K562 (cell line): ENCODE measurements at regions not wholly inside any gene's neighbourhood (a gene's known extent, or its start where the extent isn't known, plus 50 kb on each side); places are given as distances from the start of the nearest gene placed in this dataset.

Experiments used
- ATAC-seq: fragments of 200-7000 bp; cut with Tn5 transposase; 3 replicates; pipeline ENCODE4 v1.9.1; 2020; ENCODE audit warnings: moderate library complexity
- BruUV-seq: library from RNA; stranded (reverse); fragments of 400-500 nt; replicated peaks from 2 replicates; lab custom pipeline; 2021; lab: Mats Ljungman, UMichigan
- CTCF ChIA-PET: fragments of 300-600 bp; formaldehyde crosslinking; extraction: SDS; loops from one replicate; lab custom pipeline; 2021; ENCODE audit warnings: low intra/inter-chr PET ratio; lab: Yijun Ruan, JAX
- POLR2A ChIA-PET: fragments of 300-600, 350-650 bp; sonication (Branson Sonifier 250); formaldehyde crosslinking; extraction: SDS; loops from one replicate; lab custom pipeline; 2021; ENCODE audit warnings: antibody characterized with exemption, inconsistent platforms; lab: Yijun Ruan, JAX
- DNase-seq, 4 experiments: peaks; one replicate each; pipeline versions ENCODE4 v3.0.0 to v3.0.0-alpha.2; 2011 to 2018; ENCODE audit warnings: low spot score in 3 of 4, mixed read lengths in 3 of 4; ENCODE audit errors: extremely low read depth in 1 of 4
- FAIRE-seq: peaks from 2 replicates; lab custom pipeline; 2011; peaks lifted over from hg19 to GRCh38; lab: Jason Lieb, UNC
- H2AFZ ChIP-seq: 2 replicates; pipeline ENCODE4 v1.6.0; 2011; ENCODE audit warnings: low read depth, low read length, control low read depth, inconsistent platforms
- H3K27ac ChIP-seq: fragments of 200-600 bp; 3 replicates; pipeline ENCODE4 v1.8.0; 2011; ENCODE audit warnings: low read depth, mild to moderate bottlenecking, control low read depth, inconsistent platforms, low read length, moderate library complexity, mixed read lengths; ENCODE audit errors: extremely low read depth
- H3K27me3 ChIP-seq, 2 experiments: fragments of 300-600 bp in 1 of 2; 2 replicates in 1 of 2; 3 replicates in 1 of 2; pipeline versions ENCODE4 v1.6.0 to v1.8.0; 2011; ENCODE audit warnings: inconsistent platforms in 2 of 2, low read length in 2 of 2, mild to moderate bottlenecking in 1 of 2, mixed read lengths in 1 of 2, moderate library complexity in 1 of 2; ENCODE audit not compliant: control insufficient read depth in 2 of 2, insufficient read depth in 2 of 2
- H3K36me3 ChIP-seq: fragments of 300-600 bp; 3 replicates; pipeline ENCODE4 v1.8.0; 2011; ENCODE audit warnings: mild to moderate bottlenecking, low read length, inconsistent platforms; ENCODE audit not compliant: control insufficient read depth, insufficient read depth
- H3K4me1 ChIP-seq, 2 experiments: fragments of 200-600 bp in 1 of 2; replicated peaks in 1 of 2; 2 replicates in 1 of 2; 3 replicates in 1 of 2; pipeline versions ENCODE4 v1.5.1 to v1.8.0; 2011; ENCODE audit warnings: inconsistent platforms in 2 of 2, low read length in 2 of 2, mild to moderate bottlenecking in 1 of 2, mixed read lengths in 1 of 2, moderate library complexity in 1 of 2; ENCODE audit not compliant: control insufficient read depth in 2 of 2, insufficient read depth in 2 of 2
- H3K4me2 ChIP-seq: 2 replicates; pipeline ENCODE4 v1.6.1; 2011; ENCODE audit warnings: low read length, control low read depth, inconsistent platforms, mixed read lengths; ENCODE audit not compliant: insufficient read depth
- H3K4me3 ChIP-seq: fragments of 200-600 bp; sonication (generic), shearing (Covaris generic); 2 replicates; pipeline ENCODE4 v1.5.1; 2016; ENCODE audit warnings: control low read depth, inconsistent platforms
- H3K79me2 ChIP-seq: fragments of 200-600 bp; 3 replicates; pipeline ENCODE4 v1.8.0; 2011; ENCODE audit warnings: low read length, inconsistent platforms; ENCODE audit not compliant: control insufficient read depth, insufficient read depth
- H3K9ac ChIP-seq, 2 experiments: 2 replicates each; pipeline versions ENCODE4 v1.6.0 to v1.6.1; 2011; ENCODE audit warnings: low read depth in 2 of 2, low read length in 2 of 2, control low read depth in 1 of 2, inconsistent platforms in 1 of 2, mild to moderate bottlenecking in 1 of 2, mixed read lengths in 1 of 2; ENCODE audit not compliant: insufficient read depth in 1 of 2
- H3K9me1 ChIP-seq: one replicate; pipeline ENCODE4 v1.6.0; 2011; ENCODE audit warnings: inconsistent platforms, mild to moderate bottlenecking, low read length, moderate library complexity; ENCODE audit not compliant: control insufficient read depth, insufficient read depth
- H3K9me3 ChIP-seq: replicated peaks from 2 replicates; pipeline ENCODE4 v1.5.1; 2011; ENCODE audit warnings: low read depth, low read length, inconsistent platforms; ENCODE audit not compliant: control insufficient read depth, insufficient read depth
- H4K20me1 ChIP-seq: replicated peaks from 2 replicates; pipeline ENCODE4 v1.6.1; 2011; ENCODE audit warnings: low read length, inconsistent platforms, mixed read lengths; ENCODE audit not compliant: control insufficient read depth, insufficient read depth
- CTBP1 ChIP-seq: fragments of 450-650 bp; IDR thresholded peaks from 2 replicates; pipeline ENCODE4 v1.6.1; 2016; ENCODE audit warnings: borderline replicate concordance
- DNMT1 ChIP-seq: fragments of 450-650 bp; IDR thresholded peaks from 2 replicates; pipeline ENCODE4 v1.6.1; 2016; ENCODE audit warnings: antibody characterized with exemption, mild to moderate bottlenecking
- E2F5 ChIP-seq: sonication (generic); formaldehyde crosslinking; IDR thresholded peaks from 2 replicates; pipeline ENCODE4 v1.8.0; 2022; ENCODE audit warnings: mild to moderate bottlenecking, missing genetic modification reagents
- ETV6 ChIP-seq, 3 experiments: fragments of 150-350 bp in 1 of 3; sonication (generic) in 1 of 3; formaldehyde crosslinking in 1 of 3; IDR thresholded peaks; 2 replicates each; pipeline versions ENCODE4 v1.6.1 to v1.8.0; 2014 to 2022; ENCODE audit warnings: borderline replicate concordance in 2 of 3, low read depth in 2 of 3, antibody characterized with exemption in 1 of 3, low read length in 1 of 3, mild to moderate bottlenecking in 1 of 3, missing genetic modification reagents in 1 of 3
- FOXA1 ChIP-seq: fragments of 450-650 bp; IDR thresholded peaks from 2 replicates; pipeline ENCODE4 v1.6.1; 2016; ENCODE audit warnings: mild to moderate bottlenecking, borderline replicate concordance
- HNRNPL ChIP-seq: fragments of 200-400 bp; formaldehyde crosslinking; IDR thresholded peaks from 2 replicates; pipeline ENCODE4 v1.6.1; 2017; ENCODE audit warnings: low read depth, mild to moderate bottlenecking, low read length
- HOXB6 ChIP-seq: fragments of 250-450 bp; sonication (Bioruptor Pico); IDR thresholded peaks from 2 replicates; pipeline ENCODE4 v1.5.1; 2022; ENCODE audit warnings: mild to moderate bottlenecking, borderline replicate concordance
- LCOR ChIP-seq: sonication (generic); formaldehyde crosslinking; IDR thresholded peaks from 2 replicates; pipeline ENCODE4 v1.8.0; 2022; ENCODE audit warnings: mild to moderate bottlenecking, missing genetic modification reagents
- MYBL2 ChIP-seq, 2 experiments: fragments of 450-650 bp in 1 of 2; sonication (generic) in 1 of 2; formaldehyde crosslinking in 1 of 2; IDR thresholded peaks; 2 replicates each; pipeline versions ENCODE4 v1.6.1 to v1.8.1; 2017 to 2022; ENCODE audit warnings: borderline replicate concordance in 1 of 2, inconsistent platforms in 1 of 2, low read depth in 1 of 2, mild to moderate bottlenecking in 1 of 2, missing genetic modification reagents in 1 of 2, moderate library complexity in 1 of 2
- NR3C1 ChIP-seq: sonication (generic); formaldehyde crosslinking; IDR thresholded peaks from 2 replicates; pipeline ENCODE4 v1.8.1; 2022; ENCODE audit warnings: missing genetic modification reagents
- RREB1 ChIP-seq: fragments of 250-450 bp; sonication (Bioruptor Pico); IDR thresholded peaks from 2 replicates; pipeline ENCODE4 v1.4.0; 2020
- SRSF9 ChIP-seq: fragments of 200-400 bp; formaldehyde crosslinking; IDR thresholded peaks from 2 replicates; pipeline ENCODE4 v1.6.1; 2017; ENCODE audit warnings: low read depth, low read length, borderline replicate concordance
- ZNF511 ChIP-seq: sonication (generic); formaldehyde crosslinking; IDR thresholded peaks from 2 replicates; pipeline ENCODE4 v1.8.0; 2022; ENCODE audit warnings: mild to moderate bottlenecking, missing genetic modification reagents
- WGBS: fragments of 100-300 bp; shearing (Covaris generic); methylation state at CpG from one replicate; pipeline ENCODE4 v1.1.6; 2016; ENCODE audit warnings: low coverage, mixed read lengths; ENCODE audit not compliant: insufficient coverage; ENCODE audit errors: missing lambda C conversion rate; 5-methylcytosine and 5-hydroxymethylcytosine counted together
- in situ Hi-C: fragments of 300-500 bp; cut with MboI; formaldehyde crosslinking; loops from 4 replicates; pipeline ENCODE4 v1.15.0; 2018; ENCODE audit warnings: inconsistent platforms, mixed read lengths
- intact Hi-C: fragments of 100-400 bp; cut with micrococcal nuclease; formaldehyde crosslinking; loops from 2 replicates; pipeline ENCODE4 v1.14.2; 2022

DNA sequence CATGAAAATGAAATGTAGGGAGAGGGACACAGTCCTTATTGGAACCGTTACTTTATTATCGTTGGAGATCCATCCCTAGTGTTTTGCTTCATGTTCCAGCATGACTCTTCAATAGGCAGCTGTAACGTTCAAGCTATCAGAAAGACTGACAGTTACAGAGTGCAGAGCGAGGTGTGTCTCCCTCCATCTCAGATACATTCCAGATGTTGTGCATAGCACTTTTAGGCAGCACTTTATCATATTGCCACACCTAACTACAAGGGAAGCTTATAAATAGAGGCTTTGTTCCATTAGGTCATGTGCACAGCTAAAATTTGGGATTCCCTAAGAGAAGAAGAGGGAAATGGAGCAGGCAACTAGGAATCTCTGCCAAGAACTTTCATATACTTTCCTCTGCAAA is 1009.6 kb downstream of the ROBO2 start (continued):
- TF ChIP-seq RREB1 (CRISPR knock-in tag) (no peak), HNRNPL (no peak), DNMT1 (no peak)
- TF ChIP-seq, all 486 proteins: peak for 0

DNA sequence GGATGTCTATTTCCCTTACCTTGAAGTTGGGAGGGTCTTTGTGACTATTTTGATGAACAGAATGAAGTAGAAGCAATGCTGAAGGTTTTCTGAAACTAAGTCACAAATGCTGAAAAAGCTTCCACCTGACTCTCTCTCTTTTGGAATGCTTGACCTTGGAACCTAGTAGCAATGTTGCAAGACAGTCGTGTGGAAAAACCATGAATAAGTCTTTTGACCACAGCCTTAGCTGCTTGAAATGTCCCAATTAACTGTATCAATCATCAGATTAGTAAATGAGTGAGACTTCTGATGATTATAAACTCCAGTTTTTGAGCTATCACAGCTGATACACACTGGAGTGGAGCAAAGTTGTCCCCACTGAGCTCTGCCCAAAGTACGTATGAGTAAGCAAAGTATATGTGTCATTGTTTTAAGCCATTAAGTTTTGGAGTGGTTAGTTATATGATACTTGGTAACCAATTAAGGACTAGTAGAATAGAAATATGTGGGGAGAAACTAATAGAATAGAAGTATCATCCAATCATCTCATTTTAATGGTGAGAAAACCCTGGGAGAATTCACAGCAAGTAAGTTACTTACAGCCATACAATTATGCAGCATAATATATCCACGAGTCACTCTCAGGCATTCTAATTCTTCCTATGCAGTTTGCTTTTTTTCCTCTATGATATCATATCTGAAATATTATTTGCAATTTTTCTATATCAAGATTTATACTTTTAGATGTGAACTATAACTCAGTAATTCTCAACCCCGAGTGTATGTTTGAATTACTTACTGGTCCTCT is 1010.6 kb downstream of the ROBO2 start:
- Histone ChIP-seq H3K9me1 (no peaks in the 10 kb centered on the region), H3K36me3 (no peaks in the 10 kb centered on the region), H3K27ac (no peak overlapping the region), H3K9ac (no peak overlapping the region), H4K20me1 (no peaks in the 10 kb centered on the region), H3K27me3 (no peaks in the 10 kb centered on the region), H3K4me3 (no peak overlapping the region), H3K79me2 (no peaks in the 10 kb centered on the region), H2AFZ (no peak overlapping the region), H3K4me1 (no peaks in the 10 kb centered on the region), H3K4me2 (no peak overlapping the region), H3K9me3 (no peaks in the 10 kb centered on the region)
- DNase-seq (no peak), FAIRE-seq (no peak), ATAC-seq (no peak)
- ChIA-PET POLR2A (no interaction called here), CTCF (no interaction called here)
- 3% methylated on average over 4 of the region's 4 CpGs for WGBS
- in situ Hi-C loops = no loop called here
- intact Hi-C loops = no loop called here
- no TSS peak for BruUV-seq
- TF ChIP-seq LCOR = no peak
- no peak for TF ChIP-seq ZNF511 (CRISPR knock-in tag)
- TF ChIP-seq NR3C1 (CRISPR knock-in tag) = no peak
- TF ChIP-seq FOXA1 = no peak
- no peak for TF ChIP-seq E2F5 (CRISPR knock-in tag)
- no peak for TF ChIP-seq ETV6 (IDR thresholded peaks at IDR 0.05; ENCODE audit: borderline replicate concordance in 1 of 2, low read depth in 2 of 2, low read length in 1 of 2)
- no peak for TF ChIP-seq ETV6 (CRISPR knock-in tag; IDR thresholded peaks at IDR 0.05; ENCODE audit: borderline replicate concordance)
- TF ChIP-seq SRSF9 = no peak
- no peak for TF ChIP-seq CTBP1
- no peak for TF ChIP-seq MYBL2 (IDR thresholded peaks at IDR 0.05; ENCODE audit: low read depth)
- TF ChIP-seq MYBL2 (CRISPR knock-in tag; IDR thresholded peaks at IDR 0.05; ENCODE audit: borderline replicate concordance) = no peak
- TF ChIP-seq HOXB6 = no peak
